ENCODE measurements at regions not wholly inside any gene's neighbourhood (a gene's known extent, or its start where the extent isn't known, plus 50 kb on each side); places are given as distances from the start of the nearest gene placed in this dataset.

DNA sequence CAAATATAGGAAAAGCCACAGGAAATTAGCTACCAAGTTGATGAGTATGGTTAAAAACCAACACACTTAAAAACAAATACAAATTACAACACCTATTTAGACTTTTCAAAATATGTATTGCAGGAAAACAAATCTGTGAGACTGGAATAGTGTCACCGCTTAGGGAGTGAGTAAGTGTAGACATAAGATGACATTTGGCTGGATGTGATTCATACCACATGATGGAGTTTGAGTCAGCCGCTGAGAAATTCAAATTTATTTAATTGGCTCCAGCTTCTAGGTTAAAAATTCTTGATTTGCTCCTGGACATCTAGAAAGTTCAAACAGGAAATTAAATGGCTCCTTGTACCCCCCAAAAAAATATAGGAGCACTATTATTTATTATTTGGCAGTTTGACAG, 531.7 kb downstream of the SLITRK1 start:
- ATAC-seq (ENCODE audit: low read depth): peak; percentile 50; the same call in 2 of the 3 replicates
- H3K4me1 ChIP-seq (ENCODE audit: insufficient read depth, poor library complexity, severe bottlenecking): no peaks in the 10 kb centered on the region

DNA sequence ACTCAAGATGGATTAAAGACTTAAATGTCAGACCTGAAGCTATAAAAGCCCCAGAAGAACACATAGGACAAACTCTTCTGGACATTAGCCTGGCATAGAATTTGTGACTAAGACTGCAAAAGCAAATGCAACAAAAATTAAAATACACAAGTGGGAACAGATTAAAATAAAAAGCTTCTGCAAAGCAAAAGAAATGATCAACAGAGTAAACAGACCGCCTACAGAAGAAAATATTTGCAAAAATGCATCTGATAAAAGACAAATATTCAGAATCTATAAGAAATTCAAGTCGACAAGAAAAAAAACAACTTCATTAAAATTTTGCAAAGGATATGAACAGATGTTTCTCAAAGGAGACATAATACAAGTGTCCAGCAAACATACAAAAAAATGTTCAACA, 537.8 kb downstream of the SLITRK1 start:
- ATAC-seq (ENCODE audit: low read depth): no peak
- no peak for TF ChIP-seq CTCF (IDR thresholded peaks at IDR 0.05; ENCODE audit: poor library complexity, severe bottlenecking)
- no peaks in the 10 kb centered on the region for H3K36me3 ChIP-seq (ENCODE audit: low read depth)

More for the DNA sequence above, 531.7 kb downstream of the SLITRK1 start:
- no peaks in the 10 kb centered on the region for H3K9me3 ChIP-seq (ENCODE audit: severe bottlenecking)
- H3K27ac ChIP-seq (ENCODE audit: poor library complexity, severe bottlenecking): no peak overlapping the region
- H3K27me3 ChIP-seq (ENCODE audit: insufficient read depth, poor library complexity, severe bottlenecking): no peaks in the 10 kb centered on the region
- no peak for TF ChIP-seq CTCF (IDR thresholded peaks at IDR 0.05; ENCODE audit: poor library complexity, severe bottlenecking)
- no peaks in the 10 kb centered on the region for H3K36me3 ChIP-seq (ENCODE audit: low read depth)
- H3K4me3 ChIP-seq (ENCODE audit: severe bottlenecking): no peak overlapping the region
- no peak for DNase-seq (ENCODE audit: low spot score)

DNA sequence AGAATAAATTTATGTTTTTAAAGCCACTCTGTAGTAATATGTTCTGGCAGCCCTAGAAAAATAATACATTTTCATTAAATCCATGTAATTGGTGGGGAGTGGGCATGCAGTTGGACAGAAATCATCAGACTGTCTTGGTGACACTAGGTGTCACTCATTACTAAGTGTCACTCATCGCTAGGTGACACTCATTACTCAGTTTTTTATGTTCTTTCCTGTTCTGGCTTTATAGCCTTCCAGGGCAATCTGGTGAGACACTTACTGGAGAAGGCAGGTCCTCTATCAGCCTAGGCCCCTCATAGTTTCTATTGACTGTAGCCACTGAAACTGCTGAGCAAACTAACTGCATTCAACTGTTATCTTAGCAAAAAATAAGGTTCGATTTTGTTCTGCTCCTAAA, 542.1 kb downstream of the SLITRK1 start:
- TF ChIP-seq CTCF (IDR thresholded peaks at IDR 0.05; ENCODE audit: poor library complexity, severe bottlenecking): no peak
- no peak for DNase-seq (ENCODE audit: low spot score)
- no peak overlapping the region for H3K4me3 ChIP-seq (ENCODE audit: severe bottlenecking)
- H3K9me3 ChIP-seq (ENCODE audit: severe bottlenecking): no peaks in the 10 kb centered on the region
- ATAC-seq (ENCODE audit: low read depth): no peak
- no peak overlapping the region for H3K27ac ChIP-seq (ENCODE audit: poor library complexity, severe bottlenecking)
- no peaks in the 10 kb centered on the region for H3K27me3 ChIP-seq (ENCODE audit: insufficient read depth, poor library complexity, severe bottlenecking)
- H3K36me3 ChIP-seq (ENCODE audit: low read depth): no peaks in the 10 kb centered on the region
- no peaks in the 10 kb centered on the region for H3K4me1 ChIP-seq (ENCODE audit: insufficient read depth, poor library complexity, severe bottlenecking)

More for the DNA sequence above, 537.8 kb downstream of the SLITRK1 start:
- no peak for DNase-seq (ENCODE audit: low spot score)
- no peak overlapping the region for H3K27ac ChIP-seq (ENCODE audit: poor library complexity, severe bottlenecking)
- H3K4me1 ChIP-seq (ENCODE audit: insufficient read depth, poor library complexity, severe bottlenecking): no peaks in the 10 kb centered on the region
- H3K4me3 ChIP-seq (ENCODE audit: severe bottlenecking): no peak overlapping the region
- no peaks in the 10 kb centered on the region for H3K9me3 ChIP-seq (ENCODE audit: severe bottlenecking)
- H3K27me3 ChIP-seq (ENCODE audit: insufficient read depth, poor library complexity, severe bottlenecking): no peaks in the 10 kb centered on the region

GRCh38 chr13:83333614-83334388, 548.5 kb downstream of the SLITRK1 start:
- Histone ChIP-seq H3K9me3 (ENCODE audit: severe bottlenecking) (no peaks in the 10 kb centered on the region), H3K27ac (ENCODE audit: poor library complexity, severe bottlenecking) (no peak overlapping the region), H3K27me3 (ENCODE audit: insufficient read depth, poor library complexity, severe bottlenecking) (no peaks in the 10 kb centered on the region), H3K36me3 (ENCODE audit: low read depth) (no peaks in the 10 kb centered on the region), H3K4me1 (ENCODE audit: insufficient read depth, poor library complexity, severe bottlenecking) (no peaks in the 10 kb centered on the region), H3K4me3 (ENCODE audit: severe bottlenecking) (no peak overlapping the region)
- TF ChIP-seq CTCF (IDR thresholded peaks at IDR 0.05; ENCODE audit: poor library complexity, severe bottlenecking): no peak
- DNase-seq (ENCODE audit: low spot score) (no peak), ATAC-seq (ENCODE audit: low read depth) (no peak)

DNA sequence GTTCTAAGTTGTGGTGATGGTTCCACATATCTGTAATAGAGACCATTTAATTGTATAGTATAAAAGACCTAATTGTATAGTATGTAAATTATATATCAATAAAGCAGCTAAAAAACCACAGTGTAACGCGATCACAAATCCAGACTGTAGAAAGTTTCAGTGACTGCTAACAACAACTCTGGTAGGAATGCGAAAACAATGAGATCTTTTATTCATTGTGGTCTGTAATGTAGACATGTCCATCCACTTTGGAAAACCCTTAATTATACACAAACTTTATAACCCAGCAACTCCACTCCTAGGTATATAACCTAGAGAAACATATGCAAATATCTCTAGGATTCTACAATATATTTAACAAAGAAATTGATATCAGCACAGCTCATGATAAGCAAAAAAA, 549.5 kb downstream of the SLITRK1 start:
- no peak for ATAC-seq (ENCODE audit: low read depth)
- Histone ChIP-seq H3K27ac (ENCODE audit: poor library complexity, severe bottlenecking) (no peak overlapping the region), H3K9me3 (ENCODE audit: severe bottlenecking) (no peaks in the 10 kb centered on the region), H3K4me1 (ENCODE audit: insufficient read depth, poor library complexity, severe bottlenecking) (no peaks in the 10 kb centered on the region), H3K4me3 (ENCODE audit: severe bottlenecking) (no peak overlapping the region), H3K36me3 (ENCODE audit: low read depth) (no peaks in the 10 kb centered on the region), H3K27me3 (ENCODE audit: insufficient read depth, poor library complexity, severe bottlenecking) (no peaks in the 10 kb centered on the region)
- no peak for TF ChIP-seq CTCF (IDR thresholded peaks at IDR 0.05; ENCODE audit: poor library complexity, severe bottlenecking)
- no peak for DNase-seq (ENCODE audit: low spot score)
